ENCODE measurements at regions not wholly inside any gene's neighbourhood (a gene's known extent, or its start where the extent isn't known, plus 50 kb on each side); places are given as distances from the start of the nearest gene placed in this dataset.

DNA sequence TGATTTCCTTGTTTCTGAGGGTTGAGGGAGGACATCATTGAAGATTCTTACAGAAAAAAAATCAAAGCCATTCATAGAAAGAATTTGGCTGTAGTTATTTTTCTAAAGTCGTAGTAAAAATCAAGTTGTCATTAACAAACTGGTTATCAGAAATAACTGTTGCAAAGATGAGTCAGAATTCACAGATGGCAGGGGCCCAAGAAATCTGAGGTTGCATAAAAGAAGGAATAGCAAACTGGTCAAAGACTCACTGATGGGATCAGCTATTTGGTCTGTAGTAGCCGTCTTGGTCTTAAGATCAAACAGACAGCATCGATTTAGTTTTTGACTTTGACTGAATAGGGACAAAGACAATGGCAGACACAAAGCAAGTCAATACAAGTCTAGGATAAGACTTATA lies 334.3 kb downstream of the FIGN start:
- TF ChIP-seq, protein P1, sequence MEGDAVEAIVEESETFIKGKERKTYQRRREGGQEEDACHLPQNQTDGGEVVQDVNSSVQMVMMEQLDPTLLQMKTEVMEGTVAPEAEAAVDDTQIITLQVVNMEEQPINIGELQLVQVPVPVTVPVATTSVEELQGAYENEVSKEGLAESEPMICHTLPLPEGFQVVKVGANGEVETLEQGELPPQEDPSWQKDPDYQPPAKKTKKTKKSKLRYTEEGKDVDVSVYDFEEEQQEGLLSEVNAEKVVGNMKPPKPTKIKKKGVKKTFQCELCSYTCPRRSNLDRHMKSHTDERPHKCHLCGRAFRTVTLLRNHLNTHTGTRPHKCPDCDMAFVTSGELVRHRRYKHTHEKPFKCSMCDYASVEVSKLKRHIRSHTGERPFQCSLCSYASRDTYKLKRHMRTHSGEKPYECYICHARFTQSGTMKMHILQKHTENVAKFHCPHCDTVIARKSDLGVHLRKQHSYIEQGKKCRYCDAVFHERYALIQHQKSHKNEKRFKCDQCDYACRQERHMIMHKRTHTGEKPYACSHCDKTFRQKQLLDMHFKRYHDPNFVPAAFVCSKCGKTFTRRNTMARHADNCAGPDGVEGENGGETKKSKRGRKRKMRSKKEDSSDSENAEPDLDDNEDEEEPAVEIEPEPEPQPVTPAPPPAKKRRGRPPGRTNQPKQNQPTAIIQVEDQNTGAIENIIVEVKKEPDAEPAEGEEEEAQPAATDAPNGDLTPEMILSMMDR (IDR thresholded peaks at IDR 0.05; ENCODE audit: low read length), result no peak
- no peak for TF ChIP-seq EZH2 (IDR thresholded peaks at IDR 0.05; ENCODE audit: borderline replicate concordance, low read length)

All from OCI-LY1 (cell line).